HG03103 (cell line): ENCODE measurements at regions not wholly inside any gene's neighbourhood (a gene's known extent, or its start where the extent isn't known, plus 50 kb on each side); places are given as distances from the start of the nearest gene placed in this dataset.
"Not testable (repeated sequence)": the region's sequence is repeated elsewhere in the genome, so short reads cannot be mapped to it uniquely, and the experiment has no call there.

ENCODE experiments used
- ATAC-seq: cut with Tn5 transposase; IDR thresholded peaks from one replicate; pipeline ENCODE4 v1.9.1; 2021; ENCODE audit warnings: low read depth; ENCODE audit not compliant: unreplicated experiment

DNA sequence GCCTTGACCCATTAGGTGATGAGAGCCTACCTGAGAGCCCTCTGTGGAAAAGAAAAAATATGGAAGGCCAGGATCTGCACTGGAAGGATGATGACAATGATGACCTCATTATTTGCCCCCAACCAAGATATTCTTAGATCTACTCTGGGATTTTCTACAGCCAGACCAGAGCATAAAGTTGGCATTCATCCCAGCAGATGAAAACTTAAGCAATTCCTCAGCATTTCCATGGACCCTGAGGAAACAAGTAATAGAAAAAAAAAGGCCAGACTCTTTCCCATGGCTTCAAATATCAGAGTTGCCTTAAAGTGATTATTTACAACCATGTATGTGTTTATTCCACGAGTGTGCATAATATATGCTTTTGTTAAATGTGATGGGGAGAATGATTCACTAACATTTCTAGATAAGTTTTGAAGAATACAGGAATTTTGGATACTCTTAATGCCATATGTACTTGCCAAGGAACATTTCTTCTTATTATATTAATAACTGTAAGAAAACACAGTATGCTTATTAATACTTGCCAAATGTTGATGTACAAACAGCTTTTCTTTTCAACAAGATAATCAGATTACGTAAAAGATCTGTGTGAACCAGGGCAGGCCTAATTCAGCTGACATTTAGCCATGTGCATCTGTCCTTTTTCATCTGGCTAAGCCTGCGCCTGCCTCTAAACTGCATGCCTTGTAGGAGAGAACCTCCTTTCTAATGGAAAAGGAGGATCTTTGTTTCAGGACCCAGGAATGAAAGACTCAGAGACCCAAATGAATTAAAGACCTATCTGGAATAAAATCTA is 94.8 kb downstream of the ARRDC3 start:
- no peak for ATAC-seq

DNA sequence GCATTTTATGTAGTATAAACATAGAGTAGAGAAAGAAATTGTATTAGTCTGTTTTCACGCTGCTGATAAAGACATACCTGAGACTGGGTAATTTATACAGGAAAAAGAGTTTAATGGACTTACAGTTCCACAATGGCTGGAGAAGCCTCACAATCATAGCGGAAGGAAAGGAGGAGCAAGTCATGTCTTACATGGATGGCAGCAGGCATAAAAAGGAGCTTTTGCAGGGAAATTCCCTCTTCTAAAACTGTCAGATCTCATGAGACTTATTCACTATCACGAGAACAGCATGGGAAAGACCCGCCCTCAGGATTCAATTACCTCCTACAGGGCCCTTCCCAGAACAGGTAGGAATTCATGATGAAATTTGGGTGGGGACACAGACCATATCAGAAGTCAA is 98.1 kb downstream of the ARRDC3 start:
- not testable (repeated sequence) for ATAC-seq

DNA sequence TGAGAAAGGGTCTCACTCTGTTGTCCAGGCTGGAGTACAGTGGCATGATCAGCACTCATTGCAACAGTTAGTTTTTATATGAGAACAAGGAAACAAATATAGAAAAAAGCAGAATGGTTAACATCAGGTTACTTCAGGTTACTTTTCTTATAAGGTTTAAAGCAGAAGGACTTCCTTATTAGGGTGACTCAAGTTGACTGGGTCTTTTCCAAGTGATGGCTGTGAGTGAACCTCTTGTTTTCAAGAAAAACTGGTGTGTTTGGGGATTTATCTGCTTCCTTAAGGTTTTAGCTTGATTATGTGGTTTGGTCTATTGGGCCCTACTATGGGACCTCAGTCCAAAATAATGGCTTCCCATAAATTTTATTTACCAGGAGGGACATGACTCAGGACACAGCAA is 99.2 kb downstream of the ARRDC3 start:
- ATAC-seq = no peak

DNA sequence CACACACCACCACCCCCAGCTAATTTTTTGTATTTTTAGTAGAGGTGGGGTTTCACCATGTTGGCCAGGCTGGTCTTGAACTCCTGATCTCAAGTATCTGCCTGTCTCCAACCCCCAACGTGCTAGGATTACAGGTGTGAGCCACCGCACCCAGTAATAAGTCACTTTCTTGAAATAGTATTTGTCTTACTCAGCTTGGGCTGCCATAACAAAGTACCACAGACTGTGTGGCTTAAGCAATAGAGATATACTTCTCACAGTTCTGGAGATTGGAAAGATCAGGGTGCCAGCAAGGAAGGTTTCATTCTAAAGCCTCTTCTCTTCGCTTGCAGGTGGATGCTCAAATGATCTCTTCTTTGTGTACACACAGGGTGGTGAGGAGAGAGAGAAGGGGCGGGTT is 99.8 kb downstream of the ARRDC3 start:
- ATAC-seq = no peak

DNA sequence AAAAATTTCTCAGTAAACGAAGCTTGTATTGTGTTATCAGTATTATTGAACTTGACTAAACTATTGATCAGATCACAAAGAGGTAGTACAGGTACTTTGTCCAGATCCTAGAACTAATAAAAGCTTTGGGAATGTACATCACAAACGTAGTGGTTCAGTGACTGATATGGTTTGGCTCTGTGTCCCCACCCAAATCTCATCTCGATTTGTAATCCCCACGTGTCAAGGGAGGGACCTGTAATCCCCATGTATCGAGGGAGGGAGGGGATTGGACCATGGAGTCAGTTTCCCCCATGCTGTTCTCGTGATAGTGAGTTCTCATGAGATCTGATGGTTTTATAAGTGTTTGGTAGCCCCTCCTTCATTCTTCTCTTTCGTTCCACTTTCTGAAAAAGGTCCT is 100.9 kb downstream of the ARRDC3 start:
- ATAC-seq = no peak

DNA sequence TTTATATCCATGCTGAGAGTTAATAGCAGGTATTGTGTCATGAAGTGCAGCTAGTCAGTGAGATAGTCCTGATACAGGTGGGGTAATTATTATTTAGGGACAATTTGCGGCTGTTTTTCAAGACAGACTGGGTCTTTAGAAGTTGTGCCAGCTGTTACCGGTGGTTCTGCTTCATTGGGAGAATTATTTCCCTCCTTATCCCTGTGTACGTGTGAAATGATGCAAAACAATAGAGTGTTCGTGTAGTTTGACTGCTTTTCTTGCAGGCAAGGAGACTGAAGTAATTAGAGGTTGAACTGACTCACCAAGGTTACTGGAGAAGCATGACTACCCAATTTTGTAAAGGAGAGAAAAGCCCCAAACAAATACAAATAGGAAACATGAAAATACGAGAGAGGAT is 101.7 kb downstream of the ARRDC3 start:
- ATAC-seq = no peak

DNA sequence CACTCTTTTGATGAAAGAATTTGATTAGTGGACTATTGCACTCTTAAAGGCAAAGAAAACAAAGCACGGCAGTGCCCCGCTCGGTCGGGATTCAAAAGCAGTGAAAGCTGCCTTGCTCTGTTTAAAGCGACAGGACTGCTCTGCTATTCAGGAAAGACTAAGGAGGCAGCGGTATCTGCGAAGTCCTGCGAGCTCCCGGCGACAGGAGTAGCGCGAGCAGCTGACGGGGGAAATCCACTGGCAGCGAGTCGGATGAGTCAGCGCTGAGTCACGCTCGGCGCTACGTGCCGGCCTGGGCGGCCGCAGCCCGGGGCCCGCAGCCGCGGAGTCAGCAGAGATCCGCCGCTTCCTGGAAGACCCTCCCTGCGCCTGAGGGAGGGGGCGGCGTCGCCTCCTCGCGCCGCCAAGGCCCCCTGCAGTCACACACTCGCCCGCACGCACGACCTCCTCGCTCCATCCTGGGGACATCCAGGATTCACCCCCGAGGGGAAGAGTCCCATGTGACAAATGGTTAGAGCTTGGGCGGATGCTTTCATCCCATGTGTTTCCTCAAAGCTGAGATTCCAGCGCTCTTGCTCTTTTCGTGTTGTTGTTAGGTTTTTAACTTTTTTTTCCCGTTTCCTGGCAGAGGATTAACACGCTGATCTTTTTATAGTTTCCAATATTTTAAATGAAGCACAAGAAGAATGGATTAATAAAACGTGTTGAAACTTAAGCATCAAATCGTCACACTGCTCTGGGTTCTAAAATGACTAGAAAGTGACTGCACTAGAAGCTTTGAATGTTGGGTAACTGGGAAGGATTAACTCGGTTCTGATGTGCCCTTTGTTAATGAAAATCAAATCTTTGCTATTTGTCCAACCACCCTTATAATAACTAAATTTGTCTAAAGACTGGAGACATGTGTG is 102.5 kb downstream of the ARRDC3 start:
- ATAC-seq = peak; percentile 94

DNA sequence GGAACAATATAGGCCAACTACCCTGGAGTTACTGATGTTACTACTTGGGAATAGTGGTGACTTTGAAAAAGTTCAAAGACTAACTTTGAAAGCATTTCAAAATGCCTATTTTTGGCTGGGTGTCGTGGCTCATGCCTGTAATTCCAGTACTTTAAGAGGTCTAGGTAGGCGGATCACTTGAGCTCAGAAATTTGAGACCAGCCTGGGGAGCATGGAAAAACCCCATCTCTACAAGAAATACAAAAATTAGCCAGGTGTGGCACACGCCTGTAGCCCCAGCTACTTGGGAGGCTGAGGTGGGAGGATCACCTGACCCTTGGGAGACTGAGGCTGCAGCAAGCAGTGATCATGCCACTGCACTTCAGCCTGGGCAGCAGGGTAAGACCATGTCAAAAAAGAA is 105.3 kb downstream of the ARRDC3 start:
- no peak for ATAC-seq

DNA sequence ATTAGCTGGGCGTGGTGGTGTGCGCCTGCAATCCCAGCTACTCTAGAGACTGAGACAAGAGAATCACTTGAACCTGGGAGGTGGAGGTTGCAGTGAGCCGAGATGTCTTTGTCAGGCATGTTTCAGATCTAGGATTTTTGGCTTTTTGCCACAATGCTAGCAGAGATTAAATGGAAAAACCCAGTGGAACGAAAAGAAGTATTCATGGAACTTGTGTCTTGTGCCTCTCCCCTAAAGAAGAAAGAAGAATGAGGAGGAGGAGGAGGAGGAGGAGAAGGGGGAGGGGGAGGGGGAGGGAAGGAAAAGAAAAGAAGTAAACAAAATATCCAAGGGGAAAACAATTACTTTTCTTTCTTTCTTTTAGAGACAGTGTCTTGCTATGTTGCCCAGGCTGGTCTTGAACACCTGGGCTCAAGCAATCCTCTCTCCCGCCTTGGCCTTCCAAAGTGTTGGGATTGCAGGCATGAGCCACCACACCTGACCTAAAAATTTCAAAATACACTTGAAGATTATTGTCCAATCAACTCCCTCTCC is 106.0 kb downstream of the ARRDC3 start:
- no peak for ATAC-seq

DNA sequence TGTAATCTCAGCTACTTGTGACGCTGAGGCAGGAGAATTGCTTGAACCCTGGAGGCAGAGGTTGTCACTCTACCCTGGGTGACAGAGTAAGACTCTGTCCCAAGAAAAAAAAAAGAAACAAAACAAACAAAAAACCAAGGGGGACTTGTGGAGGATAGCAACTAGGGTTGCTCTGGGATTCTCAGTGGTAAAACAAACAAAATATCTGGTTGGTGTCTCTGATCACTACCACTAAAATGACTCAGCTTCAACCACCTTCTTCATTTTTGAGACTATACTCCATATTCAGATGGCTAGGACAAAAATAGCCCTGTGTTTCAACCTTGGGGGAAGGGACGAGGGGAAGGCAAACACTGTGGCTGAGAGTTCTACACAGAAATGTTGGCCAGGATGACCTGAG is 110.3 kb downstream of the ARRDC3 start:
- ATAC-seq = peak; percentile 84

DNA sequence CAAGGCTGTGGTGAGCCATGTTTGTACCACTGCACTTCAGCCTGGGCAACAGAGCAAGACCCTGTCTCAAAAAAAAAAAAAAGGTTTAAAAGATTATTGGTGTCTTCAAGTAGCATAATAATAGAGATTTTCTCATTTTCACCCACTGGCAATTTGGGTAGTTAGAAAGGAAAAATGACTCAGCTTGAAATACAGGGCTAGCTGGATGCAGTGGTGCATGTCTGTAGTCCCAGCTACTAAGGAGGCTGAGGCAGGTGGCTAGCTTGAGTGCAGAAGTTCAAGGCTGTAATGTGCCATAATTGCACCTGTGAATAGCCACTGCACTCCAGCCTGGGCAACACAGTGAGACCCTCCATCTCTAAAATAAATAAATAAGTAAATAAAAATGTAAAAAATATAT is 111.1 kb downstream of the ARRDC3 start:
- ATAC-seq = peak; percentile 54

DNA sequence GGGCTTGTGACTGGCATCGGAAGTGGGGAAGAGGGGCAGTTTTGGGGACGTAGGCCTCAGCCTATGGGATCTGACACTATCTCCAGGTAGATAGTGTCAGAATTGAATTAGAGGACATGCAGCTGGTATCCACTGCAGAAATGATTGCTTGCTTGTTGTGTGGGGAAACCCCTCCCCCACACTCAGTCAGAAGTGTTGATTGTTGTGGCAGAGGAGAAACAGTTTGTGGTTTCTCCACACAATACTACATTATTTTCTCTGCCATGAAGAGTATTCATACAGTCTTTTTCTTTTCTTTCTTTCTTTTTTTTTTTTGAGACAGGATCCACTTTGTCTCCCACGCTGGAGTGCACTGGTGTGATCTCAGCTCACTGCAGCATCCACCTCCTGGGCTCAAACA is 113.9 kb downstream of the ARRDC3 start:
- ATAC-seq = no peak

DNA sequence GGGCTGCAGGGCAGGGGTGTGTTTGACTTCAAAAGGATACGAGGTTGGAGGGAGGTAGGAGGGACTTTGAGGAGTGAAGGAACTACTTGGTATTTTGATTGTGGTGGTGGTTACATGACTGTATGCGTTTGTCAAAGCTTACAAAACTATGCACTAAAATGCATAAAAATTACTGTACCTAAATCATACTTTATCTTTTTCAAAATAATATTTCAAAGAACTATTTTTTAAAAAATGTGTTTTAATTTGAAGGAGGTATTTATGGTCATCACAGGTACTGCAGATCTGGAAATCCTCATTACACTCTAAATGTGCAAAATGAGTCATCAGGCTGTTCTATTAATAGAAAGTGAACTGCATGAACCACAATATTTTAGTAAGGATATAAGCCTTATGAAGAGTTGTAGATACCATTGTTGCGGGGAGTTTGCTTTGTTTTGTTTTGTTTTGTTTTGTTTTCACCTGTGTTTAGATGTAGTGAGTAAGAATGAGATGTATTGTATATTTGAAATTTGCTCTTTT is 116.9 kb downstream of the ARRDC3 start:
- ATAC-seq = peak; percentile 65

DNA sequence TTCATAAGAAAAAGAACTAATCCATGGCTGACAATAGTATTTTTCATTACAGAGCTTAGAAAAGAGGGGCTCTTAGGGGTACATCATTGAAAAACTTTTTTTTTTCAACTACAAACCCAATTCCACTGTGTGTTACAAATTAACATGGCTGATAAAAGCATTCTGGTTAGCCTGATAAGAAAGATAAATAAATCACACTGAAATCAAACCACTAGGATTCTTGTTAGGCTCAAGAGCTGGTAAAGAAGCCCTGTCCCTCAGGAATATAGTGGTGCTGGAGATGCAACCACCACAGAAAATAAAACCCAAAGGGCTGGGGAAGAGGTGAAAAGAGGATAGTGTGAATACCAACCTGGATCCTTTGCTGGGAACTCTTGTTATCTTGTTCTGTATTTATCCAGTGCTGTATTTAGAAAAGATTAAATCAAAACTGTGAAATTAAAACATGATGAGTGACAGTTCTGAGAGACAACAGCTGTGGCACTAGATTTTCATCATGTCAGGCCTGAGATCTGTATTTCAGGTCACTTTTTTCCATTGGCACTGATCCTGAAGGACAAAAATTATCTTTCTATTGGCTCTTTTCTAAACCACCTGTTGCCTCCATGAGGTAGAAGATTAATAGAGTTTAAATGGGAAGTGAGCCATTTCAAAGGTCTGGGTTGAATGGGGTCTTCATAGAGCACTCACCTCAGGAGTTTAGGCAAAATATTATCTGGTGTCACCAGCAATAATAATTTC is 118.6 kb downstream of the ARRDC3 start:
- no peak for ATAC-seq

DNA sequence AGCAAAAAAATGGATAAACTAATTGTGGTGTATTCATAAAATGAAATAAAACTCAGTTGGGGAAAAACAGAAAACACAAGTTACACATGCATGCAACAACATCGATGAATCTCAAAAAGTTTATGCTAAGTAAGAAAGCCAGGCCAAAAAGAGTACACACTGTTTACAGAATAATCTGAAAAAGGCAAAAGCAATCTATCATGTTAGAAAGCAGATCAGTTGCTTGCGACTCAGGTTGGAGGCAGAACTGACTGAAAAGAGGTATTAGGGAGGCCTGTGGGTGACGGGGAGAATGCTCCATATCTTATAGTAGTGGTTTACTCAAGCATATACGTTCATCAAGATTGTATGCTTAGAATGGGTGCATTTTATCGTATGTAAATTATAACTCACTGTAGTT is 119.2 kb downstream of the ARRDC3 start:
- ATAC-seq = no peak

DNA sequence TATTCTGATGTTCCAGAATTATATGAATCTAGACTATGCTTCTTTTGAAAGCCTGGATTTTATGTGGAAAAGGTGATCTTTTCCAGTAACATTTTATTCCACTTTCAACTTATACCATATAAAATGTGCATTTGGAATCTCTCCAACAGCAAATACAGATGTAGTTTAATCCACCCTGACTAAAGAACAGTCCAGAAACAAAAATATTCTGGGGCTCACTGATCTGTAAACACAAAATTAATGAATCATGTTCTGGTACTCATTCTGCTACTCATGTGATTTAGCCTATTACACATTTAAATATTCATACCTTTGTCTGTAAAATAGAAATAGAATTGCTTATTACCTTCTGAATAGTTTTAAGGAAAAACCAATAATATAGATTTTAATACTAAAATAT is 125.8 kb downstream of the ARRDC3 start:
- no peak for ATAC-seq

DNA sequence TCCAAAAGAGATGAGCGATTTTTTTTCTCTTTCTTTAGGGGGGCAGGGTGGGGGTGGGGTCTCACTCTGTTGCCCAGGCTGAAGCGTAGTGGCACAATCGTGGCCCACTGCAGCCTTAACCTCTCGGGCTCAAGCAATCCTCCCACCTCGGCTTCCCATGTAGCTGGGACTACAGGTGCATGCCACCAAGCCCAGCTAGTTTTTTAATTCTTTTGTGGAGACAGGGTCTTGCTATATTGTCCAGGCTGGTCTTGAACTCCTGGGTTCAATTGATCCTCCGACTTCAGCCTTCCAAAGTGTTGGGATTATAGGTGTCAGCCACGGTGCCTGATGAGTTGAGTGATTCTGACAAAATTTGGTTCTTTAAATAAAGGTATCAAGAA is 127.0 kb downstream of the ARRDC3 start:
- ATAC-seq = no peak

DNA sequence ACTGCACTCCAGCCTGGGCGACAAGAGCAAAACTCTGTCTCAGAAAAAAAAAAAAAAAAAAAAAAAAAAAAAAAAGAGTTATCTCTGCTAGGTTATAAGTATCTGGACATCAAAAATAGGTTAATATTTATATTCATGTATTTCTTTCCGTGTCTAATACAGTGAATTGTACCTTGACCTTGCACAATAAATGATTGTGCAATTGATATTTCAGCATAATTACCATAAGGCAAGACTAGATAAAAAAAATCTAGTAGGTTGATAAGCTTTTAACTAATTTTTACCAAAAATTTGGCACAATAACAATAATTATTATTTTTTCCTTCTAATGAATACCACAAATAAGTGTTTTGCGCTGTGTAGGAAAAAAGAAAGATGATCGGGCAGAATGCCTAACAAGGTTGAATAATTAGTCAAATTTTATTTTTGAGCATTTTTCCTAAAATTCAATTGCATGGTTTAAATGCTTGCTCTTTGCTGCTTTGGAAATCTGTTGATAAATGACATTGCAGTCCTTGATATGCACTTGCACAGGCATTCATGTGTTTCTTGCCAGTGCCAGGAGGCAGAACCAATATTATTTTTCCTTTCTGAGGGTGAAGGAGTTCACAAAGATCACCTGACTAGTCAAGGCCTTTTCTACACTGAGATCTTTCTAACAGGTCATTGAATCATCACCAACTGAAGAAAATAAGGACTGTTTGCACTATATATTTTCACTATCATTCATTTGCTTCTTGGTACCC is 127.5 kb downstream of the ARRDC3 start:
- ATAC-seq = no peak

DNA sequence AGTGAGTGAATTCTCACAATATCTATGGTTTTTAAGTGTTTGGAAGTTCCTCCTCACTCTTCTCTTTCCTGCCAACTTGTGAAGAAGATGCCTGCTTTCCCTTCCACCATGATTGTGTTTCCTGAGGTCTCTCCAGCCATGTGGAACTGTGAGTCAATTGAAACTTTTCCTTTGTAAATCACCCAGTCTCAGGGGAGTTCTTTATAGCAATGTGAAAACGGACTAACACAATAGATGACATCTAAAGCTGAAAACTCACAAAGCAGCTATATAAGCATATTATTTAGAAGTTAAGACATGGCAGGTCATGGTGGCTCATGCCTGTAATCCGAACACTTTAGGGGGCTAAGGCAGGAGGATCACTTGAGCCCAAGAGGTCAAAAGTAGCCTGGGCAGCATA is 130.2 kb downstream of the ARRDC3 start:
- ATAC-seq = no peak

DNA sequence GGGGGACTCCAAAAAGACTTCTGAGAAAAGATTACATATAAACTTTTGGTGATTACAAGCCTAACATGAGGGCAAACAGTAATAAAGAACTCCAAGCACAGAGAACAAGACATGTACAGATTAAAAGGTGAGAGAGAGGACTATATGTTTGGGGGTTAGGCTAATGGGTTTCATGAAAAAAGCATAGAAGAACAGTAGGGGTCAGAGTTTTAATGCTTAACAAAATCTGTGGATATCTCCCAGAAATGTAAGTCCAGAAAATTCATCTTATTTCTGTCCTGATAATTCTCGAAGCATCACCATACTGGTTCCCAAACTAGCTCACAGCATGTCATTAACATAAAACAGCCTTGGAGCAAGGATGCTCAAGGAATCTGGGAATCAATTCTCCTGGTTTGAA is 137.2 kb downstream of the ARRDC3 start:
- no peak for ATAC-seq
